ENCODE measurements at regions not wholly inside any gene's neighbourhood (a gene's known extent, or its start where the extent isn't known, plus 50 kb on each side); places are given as distances from the start of the nearest gene placed in this dataset.

DNA sequence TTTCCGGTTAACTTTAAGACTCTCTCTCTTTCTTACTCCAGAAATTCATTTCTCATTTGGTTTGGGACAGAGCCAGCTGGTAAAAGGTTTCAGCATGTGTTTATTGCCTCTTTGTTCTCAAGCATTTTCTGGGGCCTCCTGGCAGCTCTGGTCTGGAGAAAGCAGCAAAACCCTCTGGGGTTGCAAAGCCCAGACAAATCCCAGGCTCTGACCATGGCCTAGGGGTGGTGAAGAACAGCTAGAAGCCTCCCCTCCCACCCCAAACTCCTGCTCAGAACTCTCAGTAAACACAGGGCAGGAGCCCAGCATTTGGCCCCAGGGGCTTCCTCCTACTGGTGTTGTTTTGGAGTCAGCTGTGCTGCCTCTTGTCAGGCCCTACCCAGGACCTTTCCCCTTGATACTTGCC is 124.2 kb upstream of the SERP2 start:
- intact Hi-C loops (cut with micrococcal nuclease), result no loop called here
- TF ChIP-seq, protein P1, sequence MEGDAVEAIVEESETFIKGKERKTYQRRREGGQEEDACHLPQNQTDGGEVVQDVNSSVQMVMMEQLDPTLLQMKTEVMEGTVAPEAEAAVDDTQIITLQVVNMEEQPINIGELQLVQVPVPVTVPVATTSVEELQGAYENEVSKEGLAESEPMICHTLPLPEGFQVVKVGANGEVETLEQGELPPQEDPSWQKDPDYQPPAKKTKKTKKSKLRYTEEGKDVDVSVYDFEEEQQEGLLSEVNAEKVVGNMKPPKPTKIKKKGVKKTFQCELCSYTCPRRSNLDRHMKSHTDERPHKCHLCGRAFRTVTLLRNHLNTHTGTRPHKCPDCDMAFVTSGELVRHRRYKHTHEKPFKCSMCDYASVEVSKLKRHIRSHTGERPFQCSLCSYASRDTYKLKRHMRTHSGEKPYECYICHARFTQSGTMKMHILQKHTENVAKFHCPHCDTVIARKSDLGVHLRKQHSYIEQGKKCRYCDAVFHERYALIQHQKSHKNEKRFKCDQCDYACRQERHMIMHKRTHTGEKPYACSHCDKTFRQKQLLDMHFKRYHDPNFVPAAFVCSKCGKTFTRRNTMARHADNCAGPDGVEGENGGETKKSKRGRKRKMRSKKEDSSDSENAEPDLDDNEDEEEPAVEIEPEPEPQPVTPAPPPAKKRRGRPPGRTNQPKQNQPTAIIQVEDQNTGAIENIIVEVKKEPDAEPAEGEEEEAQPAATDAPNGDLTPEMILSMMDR (IDR thresholded peaks at IDR 0.05), result no peak
- Histone ChIP-seq H3K4me1 (ENCODE audit: control insufficient read depth in 1 of 2, insufficient read depth in 2 of 2, low read length in 2 of 2) (no peaks in the 10 kb centered on the region), H3K9me3 (replicated peaks in 1 of 2; ENCODE audit: control insufficient read depth in 1 of 2, insufficient read depth in 1 of 2, low read length in 2 of 2) (no peaks in the 10 kb centered on the region), H2AFZ (ENCODE audit: insufficient read depth, low read depth, low read length, poor library complexity, severe bottlenecking) (no peak overlapping the region), H4K20me1 (ENCODE audit: insufficient read depth, low read length) (no peaks in the 10 kb centered on the region), H3K36me3 (replicated peaks in 1 of 2; ENCODE audit: control insufficient read depth in 1 of 2, insufficient read depth in 2 of 2, low read length in 2 of 2) (no peaks in the 10 kb centered on the region), H3K27ac (ENCODE audit: low read depth in 1 of 2, low read length in 2 of 2) (no peak overlapping the region), H3K4me2 (replicated peaks; ENCODE audit: extremely low read depth, low read length, poor library complexity, severe bottlenecking) (no peak overlapping the region), H3K27me3 (ENCODE audit: control insufficient read depth in 2 of 2, insufficient read depth in 2 of 2, low read length in 2 of 2) (no peaks in the 10 kb centered on the region), H3K79me2 (ENCODE audit: insufficient read depth, low read length) (no peaks in the 10 kb centered on the region), H3K9ac (ENCODE audit: insufficient read depth, low read length, poor library complexity, severe bottlenecking) (no peak overlapping the region), H3K4me3 (replicated peaks in 1 of 3; ENCODE audit: low read depth in 2 of 3, low read length in 3 of 3) (no peak overlapping the region)
- Mint-ChIP-seq H3K9me3 (no peaks in the 10 kb centered on the region), H3K4me1 (no peaks in the 10 kb centered on the region), H3K27me3 (ENCODE audit: low read depth in 3 of 3) (peaks cover 0 to 2% (median 2%) of the 10 kb centered on the region in 3 donors), H3K27ac (no peak overlapping the region), H3K36me3 (no peaks in the 10 kb centered on the region), H3K4me3 (no peak overlapping the region)
- WGBS (ENCODE audit: insufficient coverage), result no CpG with 5 or more reads among the region's 1 CpG
- DNase-seq, result no peak

DNA sequence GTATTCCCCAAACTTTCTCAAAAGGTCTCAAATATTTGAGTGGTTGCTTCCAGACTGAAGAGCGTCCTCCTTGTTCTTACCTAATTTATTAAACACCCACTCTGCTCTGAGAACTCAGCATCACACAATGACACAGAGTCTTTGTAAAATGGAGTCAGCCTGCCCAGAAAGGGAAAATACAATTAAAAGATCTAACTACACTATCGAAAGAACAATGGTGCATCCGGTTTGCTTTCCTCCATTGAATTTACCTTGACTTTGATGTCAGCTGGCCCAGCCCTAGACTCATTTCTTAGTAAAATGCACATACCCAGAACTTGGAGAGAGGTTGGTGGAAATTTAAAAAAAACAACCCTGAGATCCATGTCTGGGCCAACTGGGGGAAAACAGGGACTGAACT is 120.7 kb upstream of the SERP2 start:
- H3K36me3 Mint-ChIP-seq, result no peaks in the 10 kb centered on the region
- H4K20me1 ChIP-seq (ENCODE audit: insufficient read depth, low read length), result no peaks in the 10 kb centered on the region
- no peak overlapping the region for H3K27ac ChIP-seq (ENCODE audit: low read depth in 1 of 2, low read length in 2 of 2)
- H3K9me3 ChIP-seq (replicated peaks in 1 of 2; ENCODE audit: control insufficient read depth in 1 of 2, insufficient read depth in 1 of 2, low read length in 2 of 2), result no peaks in the 10 kb centered on the region
- no peaks in the 10 kb centered on the region for H3K4me1 Mint-ChIP-seq
- WGBS (ENCODE audit: insufficient coverage), result 83% methylated on average over 1 of the region's 3 CpGs
- TF ChIP-seq, protein P1 (IDR thresholded peaks at IDR 0.05), result no peak
- H3K9ac ChIP-seq (ENCODE audit: insufficient read depth, low read length, poor library complexity, severe bottlenecking), result no peak overlapping the region
- H2AFZ ChIP-seq (ENCODE audit: insufficient read depth, low read depth, low read length, poor library complexity, severe bottlenecking), result no peak overlapping the region
- H3K4me3 Mint-ChIP-seq, result no peak overlapping the region
- DNase-seq, result no peak
- H3K27ac Mint-ChIP-seq, result no peak overlapping the region
- H3K36me3 ChIP-seq (replicated peaks in 1 of 2; ENCODE audit: control insufficient read depth in 1 of 2, insufficient read depth in 2 of 2, low read length in 2 of 2), result no peaks in the 10 kb centered on the region
- peaks cover 0 to 3% (median 0%) of the 10 kb centered on the region in 7 donors for H3K9me3 Mint-ChIP-seq
- intact Hi-C loops (cut with micrococcal nuclease), result no loop called here
- H3K27me3 ChIP-seq (ENCODE audit: control insufficient read depth in 2 of 2, insufficient read depth in 2 of 2, low read length in 2 of 2), result no peaks in the 10 kb centered on the region
- no peak overlapping the region for H3K4me3 ChIP-seq (replicated peaks in 1 of 3; ENCODE audit: low read depth in 2 of 3, low read length in 3 of 3)
- peaks cover 2 to 4% (median 2%) of the 10 kb centered on the region in 3 donors for H3K27me3 Mint-ChIP-seq (ENCODE audit: low read depth in 3 of 3)
- H3K79me2 ChIP-seq (ENCODE audit: insufficient read depth, low read length), result no peaks in the 10 kb centered on the region
- no peaks in the 10 kb centered on the region for H3K4me1 ChIP-seq (ENCODE audit: control insufficient read depth in 1 of 2, insufficient read depth in 2 of 2, low read length in 2 of 2)
- no peak overlapping the region for H3K4me2 ChIP-seq (replicated peaks; ENCODE audit: extremely low read depth, low read length, poor library complexity, severe bottlenecking)
